WERI-Rb-1 (cell line): ENCODE measurements at regions not wholly inside any gene's neighbourhood (a gene's known extent, or its start where the extent isn't known, plus 50 kb on each side); places are given as distances from the start of the nearest gene placed in this dataset.

Experiments used
- DNase-seq: peaks from one replicate; pipeline ENCODE4 v3.0.0-alpha.2; 2020
- H3K27ac ChIP-seq: fragments of 250-450 bp; sonication (Bioruptor Pico); 2 replicates; pipeline ENCODE4 v1.5.1; 2020; ENCODE audit warnings: mild to moderate bottlenecking, moderate library complexity
- H3K27me3 ChIP-seq: fragments of 250-450 bp; sonication (Bioruptor Pico); 2 replicates; pipeline ENCODE4 v1.5.1; 2021; ENCODE audit warnings: mild to moderate bottlenecking, low read depth, moderate library complexity; ENCODE audit not compliant: insufficient read depth, severe bottlenecking
- H3K36me3 ChIP-seq: fragments of 250-450 bp; sonication (Bioruptor Pico); 2 replicates; pipeline ENCODE4 v1.5.1; 2020; ENCODE audit warnings: mild to moderate bottlenecking, moderate library complexity
- H3K4me3 ChIP-seq: 2 replicates; pipeline ENCODE4 v1.5.1; 2011; ENCODE audit warnings: low read depth, mild to moderate bottlenecking, control low read depth, low read length
- H3K9me3 ChIP-seq: fragments of 250-450 bp; sonication (Bioruptor Pico); 2 replicates; pipeline ENCODE4 v1.5.1; 2021; ENCODE audit warnings: mild to moderate bottlenecking, moderate library complexity; ENCODE audit not compliant: severe bottlenecking
- CTCF ChIP-seq: IDR thresholded peaks from 2 replicates; pipeline ENCODE4 v1.5.1; 2011; ENCODE audit warnings: low read depth, mild to moderate bottlenecking, control low read depth, inconsistent platforms, low read length

- no peak for DNase-seq
- no peak for TF ChIP-seq CTCF
- H3K9me3 ChIP-seq = no peaks in the 10 kb centered on the region
- H3K27me3 ChIP-seq = no peaks in the 10 kb centered on the region
- H3K36me3 ChIP-seq = no peaks in the 10 kb centered on the region
- no peak overlapping the region for H3K4me3 ChIP-seq
- no peak overlapping the region for H3K27ac ChIP-seq
Observed at GRCh38 chr20:19943061-19943521, 74.1 kb upstream of the NAA20 start.

DNA sequence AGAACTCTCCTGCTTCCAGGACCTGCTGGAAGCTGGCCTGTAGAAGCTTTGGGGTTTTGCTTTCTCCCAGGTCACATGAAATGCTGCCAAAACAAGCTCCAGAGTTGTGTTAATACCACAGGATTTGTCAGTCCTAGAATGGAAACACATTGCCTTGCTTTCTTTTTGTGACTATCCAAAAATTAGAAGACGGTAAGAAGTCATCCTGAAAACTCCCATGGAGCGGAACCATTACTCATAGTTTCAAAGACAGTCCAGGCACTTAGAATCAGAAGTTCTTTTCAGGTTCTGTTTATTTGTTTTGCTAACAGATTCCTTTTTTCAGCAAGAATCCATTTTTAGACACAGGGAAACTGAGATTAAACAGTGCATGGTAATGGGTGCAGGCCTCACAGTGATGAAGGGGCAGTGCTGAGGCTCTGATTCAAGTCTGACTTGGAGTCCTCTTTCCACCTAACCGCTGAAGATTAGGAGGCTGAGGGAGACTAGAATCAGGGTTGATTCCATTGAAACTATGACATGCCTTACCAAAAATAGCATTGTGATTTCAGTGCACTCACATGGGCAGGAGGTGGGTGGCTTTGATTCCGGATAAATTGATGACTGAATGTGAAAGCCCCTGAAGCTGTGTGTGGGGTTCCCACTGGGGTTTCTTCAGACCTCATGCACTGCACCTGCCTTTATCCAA is 72.2 kb upstream of the NAA20 start:
- Histone ChIP-seq H3K27ac (no peak overlapping the region), H3K4me3 (no peak overlapping the region), H3K27me3 (no peaks in the 10 kb centered on the region), H3K36me3 (no peaks in the 10 kb centered on the region), H3K9me3 (no peaks in the 10 kb centered on the region)
- no peak for DNase-seq
- TF ChIP-seq CTCF = no peak

GRCh38 chr20:19945732-19946670 is 71.2 kb upstream of the NAA20 start:
- no peaks in the 10 kb centered on the region for H3K9me3 ChIP-seq
- H3K36me3 ChIP-seq = no peaks in the 10 kb centered on the region
- H3K27me3 ChIP-seq = no peaks in the 10 kb centered on the region
- H3K27ac ChIP-seq = no peak overlapping the region
- no peak overlapping the region for H3K4me3 ChIP-seq
- DNase-seq = no peak
- no peak for TF ChIP-seq CTCF

DNA sequence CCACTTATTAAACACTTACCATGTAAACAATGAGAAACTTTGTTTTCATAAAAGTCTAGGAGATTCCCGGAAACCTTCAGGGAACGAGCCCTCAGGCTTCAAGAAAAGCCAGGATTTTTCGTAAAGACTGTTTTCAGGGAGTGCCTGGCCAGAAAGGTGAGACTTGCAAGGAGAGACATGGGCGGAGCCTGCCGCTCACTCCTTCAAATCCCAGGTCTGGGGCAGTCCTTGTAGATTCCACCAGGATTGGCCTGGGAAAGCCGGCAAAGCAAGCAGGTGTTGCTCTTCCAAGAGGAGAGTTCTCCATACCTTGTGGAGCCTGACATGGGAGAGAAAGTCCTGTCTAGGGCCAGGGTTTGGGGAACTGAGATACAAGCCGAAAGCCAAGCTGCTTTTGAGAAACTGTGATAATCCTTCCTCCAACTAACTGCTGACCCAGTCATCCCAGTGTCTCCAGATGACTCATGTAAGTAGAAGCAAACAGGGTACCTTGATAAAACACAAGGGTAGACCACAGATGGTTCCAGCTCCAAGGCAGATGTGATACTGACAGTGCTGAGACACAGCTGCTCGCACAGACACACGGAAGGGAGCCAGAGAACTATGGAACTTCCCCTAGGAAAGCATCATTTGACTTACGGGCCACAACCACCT is 69.4 kb upstream of the NAA20 start:
- no peaks in the 10 kb centered on the region for H3K36me3 ChIP-seq
- no peak for DNase-seq
- no peaks in the 10 kb centered on the region for H3K27me3 ChIP-seq
- no peak overlapping the region for H3K27ac ChIP-seq
- no peaks in the 10 kb centered on the region for H3K9me3 ChIP-seq
- no peak overlapping the region for H3K4me3 ChIP-seq
- TF ChIP-seq CTCF = no peak

- Histone ChIP-seq H3K27me3 (no peaks in the 10 kb centered on the region), H3K4me3 (no peak overlapping the region), H3K36me3 (no peaks in the 10 kb centered on the region), H3K27ac (no peak overlapping the region), H3K9me3 (no peaks in the 10 kb centered on the region)
- no peak for TF ChIP-seq CTCF
- DNase-seq = no peak
Observed at GRCh38 chr20:19949195-19949867, 67.8 kb upstream of the NAA20 start.
